H9 (cell line): ENCODE measurements at regions not wholly inside any gene's neighbourhood (a gene's known extent, or its start where the extent isn't known, plus 50 kb on each side); places are given as distances from the start of the nearest gene placed in this dataset.

Experiments
- DNase-seq: peaks from one replicate; pipeline ENCODE4 v3.0.0-alpha.2; 2017
- H2AFZ ChIP-seq: one replicate; pipeline ENCODE4 v1.6.1; 2013; ENCODE audit warnings: mild to moderate bottlenecking, low read length, control low read depth, moderate library complexity
- H2AK5ac ChIP-seq: 2 replicates; pipeline ENCODE4 v1.6.1; 2013; ENCODE audit warnings: low read length, control low read depth, mixed read lengths; ENCODE audit not compliant: insufficient read length
- H2BK120ac ChIP-seq: one replicate; pipeline ENCODE4 v1.6.1; 2013; ENCODE audit warnings: low read depth, mild to moderate bottlenecking, low read length, control low read depth, inconsistent platforms; ENCODE audit not compliant: poor library complexity, severe bottlenecking
- H2BK12ac ChIP-seq: 2 replicates; pipeline ENCODE4 v1.6.1; 2013; ENCODE audit warnings: low read length, control low read depth, mixed read lengths, low read depth; ENCODE audit not compliant: insufficient read length
- H2BK15ac ChIP-seq: 2 replicates; pipeline ENCODE4 v1.6.1; 2013; ENCODE audit warnings: low read depth, low read length, control low read depth
- H2BK20ac ChIP-seq: one replicate; pipeline ENCODE4 v1.6.1; 2013; ENCODE audit warnings: low read depth, mild to moderate bottlenecking, low read length, control low read depth, inconsistent platforms; ENCODE audit not compliant: poor library complexity, severe bottlenecking
- H2BK5ac ChIP-seq: 2 replicates; pipeline ENCODE4 v1.6.1; 2013; ENCODE audit warnings: low read length, control low read depth, mixed read lengths; ENCODE audit not compliant: insufficient read length
- H3K14ac ChIP-seq: 2 replicates; pipeline ENCODE4 v1.6.1; 2013; ENCODE audit warnings: low read length, control low read depth; ENCODE audit not compliant: insufficient read depth
- H3K18ac ChIP-seq: 2 replicates; pipeline ENCODE4 v1.6.1; 2013; ENCODE audit warnings: low read depth, mild to moderate bottlenecking, mixed read lengths, low read length, control low read depth; ENCODE audit not compliant: insufficient read length
- H3K23ac ChIP-seq: 2 replicates; pipeline ENCODE4 v1.6.1; 2013; ENCODE audit warnings: low read length, control low read depth, mixed read lengths, low read depth; ENCODE audit not compliant: insufficient read length
- H3K23me2 ChIP-seq: 2 replicates; pipeline ENCODE4 v1.6.1; 2013; ENCODE audit warnings: low read depth, mild to moderate bottlenecking, mixed read lengths, low read length, control low read depth; ENCODE audit not compliant: insufficient read length, poor library complexity, severe bottlenecking
- H3K27ac ChIP-seq: 2 replicates; pipeline ENCODE4 v1.5.1; 2013; ENCODE audit warnings: low read length, control low read depth, mixed read lengths, low read depth; ENCODE audit not compliant: insufficient read length
- H3K27me3 ChIP-seq: 2 replicates; pipeline ENCODE4 v1.6.1; 2013; ENCODE audit warnings: low read length, control low read depth, inconsistent platforms; ENCODE audit not compliant: insufficient read depth
- H3K4ac ChIP-seq: 2 replicates; pipeline ENCODE4 v1.6.1; 2013; ENCODE audit warnings: low read depth, mild to moderate bottlenecking, control low read depth, inconsistent platforms, low read length, moderate library complexity
- H3K4me1 ChIP-seq: 2 replicates; pipeline ENCODE4 v1.6.1; 2013; ENCODE audit warnings: low read length, control low read depth, inconsistent platforms; ENCODE audit not compliant: insufficient read depth
- H3K4me2 ChIP-seq: 2 replicates; pipeline ENCODE4 v1.6.1; 2013; ENCODE audit warnings: low read length, control low read depth, mixed read lengths; ENCODE audit not compliant: insufficient read length, insufficient read depth
- H3K56ac ChIP-seq: 2 replicates; pipeline ENCODE4 v1.6.1; 2013; ENCODE audit warnings: low read depth, mild to moderate bottlenecking, mixed read lengths, low read length, control low read depth; ENCODE audit not compliant: insufficient read length
- H3K79me1 ChIP-seq: 2 replicates; pipeline ENCODE4 v1.6.1; 2013; ENCODE audit warnings: low read depth, mild to moderate bottlenecking, moderate library complexity, low read length, control low read depth, inconsistent platforms; ENCODE audit not compliant: insufficient read depth, poor library complexity, severe bottlenecking
- H3K79me2 ChIP-seq: 2 replicates; pipeline ENCODE4 v1.6.1; 2013; ENCODE audit warnings: low read length, control low read depth, inconsistent platforms; ENCODE audit not compliant: insufficient read depth
- H3K9ac ChIP-seq: 2 replicates; pipeline ENCODE4 v1.6.1; 2013; ENCODE audit warnings: low read length, control low read depth, mixed read lengths; ENCODE audit not compliant: insufficient read length; ENCODE audit errors: extremely low read depth
- H3K9me3 ChIP-seq: one replicate; pipeline ENCODE4 v1.6.1; 2013; ENCODE audit warnings: low read depth, low read length, inconsistent platforms; ENCODE audit not compliant: control insufficient read depth
- H3T11ph ChIP-seq: one replicate; pipeline ENCODE4 v1.6.1; 2013; ENCODE audit warnings: mild to moderate bottlenecking, low read length, control low read depth, inconsistent platforms
- H4K20me1 ChIP-seq: one replicate; pipeline ENCODE4 v1.6.1; 2013; ENCODE audit not compliant: control insufficient read depth, insufficient read length, insufficient read depth
- H4K5ac ChIP-seq: 2 replicates; pipeline ENCODE4 v1.6.1; 2013; ENCODE audit warnings: low read depth, mild to moderate bottlenecking, mixed read lengths, low read length, control low read depth; ENCODE audit not compliant: insufficient read length
- H4K8ac ChIP-seq: replicated peaks from 2 replicates; pipeline ENCODE4 v1.6.1; 2013; ENCODE audit warnings: low read length, control low read depth, mixed read lengths, low read depth; ENCODE audit not compliant: insufficient read length
- H4K91ac ChIP-seq: 2 replicates; pipeline ENCODE4 v1.6.1; 2013; ENCODE audit warnings: low read depth, mild to moderate bottlenecking, moderate library complexity, mixed read lengths, low read length, control low read depth; ENCODE audit not compliant: insufficient read length
- H3K27ac Mint-ChIP-seq, 3 experiments: 2 replicates in 2 of 3; 3 replicates in 1 of 3; pipeline ENCODE4 v1.8.0; 2020 to 2021; ENCODE audit warnings: mixed read lengths in 3 of 3, mild to moderate bottlenecking in 1 of 3, moderate library complexity in 1 of 3
- H3K27me3 Mint-ChIP-seq: 2 replicates; pipeline ENCODE4 v1.8.0; 2021; ENCODE audit warnings: low read depth, mild to moderate bottlenecking, moderate library complexity, mixed read lengths
- H3K36me3 Mint-ChIP-seq, 3 experiments: 2 replicates in 2 of 3; 3 replicates in 1 of 3; pipeline ENCODE4 v1.8.0; 2020 to 2021; ENCODE audit warnings: low read depth in 3 of 3, mixed read lengths in 3 of 3; ENCODE audit not compliant: insufficient read depth in 1 of 3
- H3K4me1 Mint-ChIP-seq, 2 experiments: 2 replicates each; pipeline ENCODE4 v1.8.0; 2020; ENCODE audit warnings: mixed read lengths in 2 of 2
- H3K4me3 Mint-ChIP-seq, 2 experiments: 2 replicates in 1 of 2; 3 replicates in 1 of 2; pipeline ENCODE4 v1.8.0; 2020 to 2021; ENCODE audit warnings: mild to moderate bottlenecking in 2 of 2, mixed read lengths in 2 of 2, moderate library complexity in 1 of 2
- H3K9me3 Mint-ChIP-seq, 2 experiments: 2 replicates in 1 of 2; 3 replicates in 1 of 2; pipeline ENCODE4 v1.8.0; 2020; ENCODE audit warnings: mild to moderate bottlenecking in 2 of 2, mixed read lengths in 2 of 2, moderate library complexity in 1 of 2
- WGBS: extraction: QIAGEN DNeasy Blood & Tissue Kit; methylation state at CpG from one replicate; pipeline ENCODE4 v1.1.7; 2013; ENCODE audit warnings: missing lambda C conversion rate, low lambda C conversion rate, mixed read lengths; ENCODE audit not compliant: insufficient read length; ENCODE audit errors: extremely low coverage; 5-methylcytosine and 5-hydroxymethylcytosine counted together
- TF ChIP-seq, protein P1 (sequence below): fragments of 200-600 bp; sonication (generic); conservative IDR thresholded peaks from 3 replicates; pipeline ENCODE4 v1.8.0; 2021; ENCODE audit warnings: antibody characterized with exemption, mild to moderate bottlenecking

DNA sequence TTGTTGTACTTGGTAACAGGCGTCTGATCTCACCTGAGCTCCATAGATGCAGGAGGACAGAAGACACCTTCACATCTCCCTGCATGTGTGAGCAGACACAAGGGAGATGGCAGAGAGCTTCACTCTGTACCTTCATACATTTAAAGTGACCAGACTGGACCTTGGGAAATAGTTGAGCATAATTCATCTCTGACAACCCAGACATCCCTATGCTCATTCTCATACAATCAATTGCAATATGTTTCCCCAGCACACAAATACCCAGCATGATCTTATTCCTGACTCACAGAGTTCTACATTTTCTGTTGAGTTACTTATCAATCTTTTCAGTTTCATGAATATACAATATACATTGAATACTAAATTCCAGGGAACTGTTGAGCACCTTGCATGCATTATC lies 488.2 kb upstream of the API5 start:
- Histone ChIP-seq H3K4ac (no peak overlapping the region), H3K23me2 (no peaks in the 10 kb centered on the region), H2BK5ac (no peak overlapping the region), H2BK15ac (no peak overlapping the region), H4K91ac (no peak overlapping the region), H3K18ac (no peak overlapping the region), H3K14ac (no peak overlapping the region), H3K56ac (no peak overlapping the region), H3K23ac (no peak overlapping the region), H2BK12ac (no peak overlapping the region), H3K9ac (no peak overlapping the region), H4K8ac (no peak overlapping the region), H4K5ac (no peak overlapping the region), H3K9me3 (no peaks in the 10 kb centered on the region), H3K4me2 (no peak overlapping the region), H3K27me3 (no peaks in the 10 kb centered on the region), H2AK5ac (no peak overlapping the region), H3K79me2 (no peaks in the 10 kb centered on the region), H2BK120ac (no peak overlapping the region), H3K79me1 (no peaks in the 10 kb centered on the region), H4K20me1 (no peaks in the 10 kb centered on the region), H3K27ac (no peak overlapping the region), H2AFZ (no peak overlapping the region), H3K4me1 (no peaks in the 10 kb centered on the region), H3T11ph (no peak overlapping the region), H2BK20ac (no peak overlapping the region)
- no CpG with 5 or more reads among the region's 1 CpG for WGBS
- TF ChIP-seq, protein P1, sequence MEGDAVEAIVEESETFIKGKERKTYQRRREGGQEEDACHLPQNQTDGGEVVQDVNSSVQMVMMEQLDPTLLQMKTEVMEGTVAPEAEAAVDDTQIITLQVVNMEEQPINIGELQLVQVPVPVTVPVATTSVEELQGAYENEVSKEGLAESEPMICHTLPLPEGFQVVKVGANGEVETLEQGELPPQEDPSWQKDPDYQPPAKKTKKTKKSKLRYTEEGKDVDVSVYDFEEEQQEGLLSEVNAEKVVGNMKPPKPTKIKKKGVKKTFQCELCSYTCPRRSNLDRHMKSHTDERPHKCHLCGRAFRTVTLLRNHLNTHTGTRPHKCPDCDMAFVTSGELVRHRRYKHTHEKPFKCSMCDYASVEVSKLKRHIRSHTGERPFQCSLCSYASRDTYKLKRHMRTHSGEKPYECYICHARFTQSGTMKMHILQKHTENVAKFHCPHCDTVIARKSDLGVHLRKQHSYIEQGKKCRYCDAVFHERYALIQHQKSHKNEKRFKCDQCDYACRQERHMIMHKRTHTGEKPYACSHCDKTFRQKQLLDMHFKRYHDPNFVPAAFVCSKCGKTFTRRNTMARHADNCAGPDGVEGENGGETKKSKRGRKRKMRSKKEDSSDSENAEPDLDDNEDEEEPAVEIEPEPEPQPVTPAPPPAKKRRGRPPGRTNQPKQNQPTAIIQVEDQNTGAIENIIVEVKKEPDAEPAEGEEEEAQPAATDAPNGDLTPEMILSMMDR, result no peak
- Mint-ChIP-seq H3K4me3 (no peak overlapping the region), H3K4me1 (peaks cover 5 to 9% of the 10 kb centered on the region in 2 experiments; a peak in 1 of 4 replicates), H3K27ac (no peak overlapping the region), H3K27me3 (no peaks in the 10 kb centered on the region), H3K9me3 (no peaks in the 10 kb centered on the region; a peak in 1 of 5 replicates), H3K36me3 (no peaks in the 10 kb centered on the region)
- DNase-seq, result no peak
